Esophagus muscularis mucosa (tissue), 4 donors: ENCODE measurements at regions not wholly inside any gene's neighbourhood (a gene's known extent, or its start where the extent isn't known, plus 50 kb on each side); places are given as distances from the start of the nearest gene placed in this dataset.

Experiments
- CTCF ChIP-seq, 3 experiments: fragments of 200-600 bp in 2 of 3; fragments of 450-650 bp in 1 of 3; sonication (generic) in 2 of 3; IDR thresholded peaks; one replicate each; pipeline ENCODE4 v1.5.1; 2017 to 2019; ENCODE audit warnings: antibody characterized with exemption in 3 of 3, mild to moderate bottlenecking in 2 of 3, moderate library complexity in 1 of 3
- EP300 ChIP-seq: sonication (generic); formaldehyde crosslinking; IDR thresholded peaks from one replicate; pipeline ENCODE4 v1.6.1; 2017; ENCODE audit warnings: antibody characterized with exemption
- POLR2A ChIP-seq: fragments of 450-650 bp; IDR thresholded peaks from one replicate; pipeline ENCODE4 v1.6.1; 2017; ENCODE audit warnings: antibody characterized with exemption, moderate library complexity, mild to moderate bottlenecking, low read depth

GRCh38 chr22:48923165-48923865 is 904.4 kb downstream of the BRD1 start:
- TF ChIP-seq CTCF (IDR thresholded peaks at IDR 0.05) (no peak), POLR2A (no peak), EP300 (no peak)
